HepG2 (cell line): ENCODE measurements at regions not wholly inside any gene's neighbourhood (a gene's known extent, or its start where the extent isn't known, plus 50 kb on each side); places are given as distances from the start of the nearest gene placed in this dataset.

ENCODE experiments used
- CBX5 ChIP-seq: sonication (generic); formaldehyde crosslinking; IDR thresholded peaks from 2 replicates; pipeline ENCODE4 v1.4.0; 2020; ENCODE audit warnings: missing genetic modification reagents, borderline replicate concordance
- CC2D1A ChIP-seq: sonication (generic); formaldehyde crosslinking; IDR thresholded peaks from 2 replicates; pipeline ENCODE4 v1.8.1; 2023; ENCODE audit warnings: mild to moderate bottlenecking, missing genetic modification reagents
- CTCF ChIP-seq: sonication (generic); formaldehyde crosslinking; IDR thresholded peaks from 2 replicates; pipeline ENCODE4 v1.5.0; 2020; ENCODE audit warnings: mild to moderate bottlenecking, missing genetic modification reagents, moderate library complexity
- JUND ChIP-seq: sonication (generic); formaldehyde crosslinking; IDR thresholded peaks from 2 replicates; pipeline ENCODE4 v1.8.0; 2022; ENCODE audit warnings: mild to moderate bottlenecking, missing genetic modification reagents
- MAFK ChIP-seq, 2 experiments: IDR thresholded peaks in 1 of 2; conservative IDR thresholded peaks in 1 of 2; 2 replicates each; pipeline ENCODE4 v1.6.1; 2011; ENCODE audit warnings: improper control_type of control experiment in 2 of 2, low read length in 2 of 2
- MEIS1 ChIP-seq: sonication (generic); formaldehyde crosslinking; IDR thresholded peaks from 2 replicates; pipeline ENCODE4 v1.9.0; 2021; ENCODE audit warnings: mild to moderate bottlenecking, missing genetic modification reagents, moderate library complexity, borderline replicate concordance
- NFIC ChIP-seq: IDR thresholded peaks from 2 replicates; pipeline ENCODE4 v1.6.1; 2012; ENCODE audit warnings: mild to moderate bottlenecking, low read length, inconsistent platforms
- POLR2A ChIP-seq, 2 experiments: IDR thresholded peaks; 2 replicates each; pipeline ENCODE4 v1.6.1; 2011; ENCODE audit warnings: low read depth in 2 of 2, low read length in 2 of 2, mild to moderate bottlenecking in 1 of 2, moderate library complexity in 1 of 2; ENCODE audit not compliant: insufficient read depth in 1 of 2
- RNF219 ChIP-seq: sonication (generic); formaldehyde crosslinking; IDR thresholded peaks from 2 replicates; pipeline ENCODE4 v1.5.0; 2020; ENCODE audit warnings: mild to moderate bottlenecking, missing genetic modification reagents
- SMARCE1 ChIP-seq: fragments of 450-650 bp; IDR thresholded peaks from 2 replicates; pipeline ENCODE4 v1.6.1; 2017; ENCODE audit warnings: borderline replicate concordance
- ZNF232 ChIP-seq: sonication (generic); formaldehyde crosslinking; IDR thresholded peaks from 2 replicates; pipeline ENCODE4 v1.4.0; 2020; ENCODE audit warnings: missing genetic modification reagents, borderline replicate concordance
- ZNF253 ChIP-seq: sonication (generic); formaldehyde crosslinking; IDR thresholded peaks from 2 replicates; pipeline ENCODE4 v1.8.0; 2022; ENCODE audit warnings: mild to moderate bottlenecking, missing genetic modification reagents, borderline replicate concordance
- ZNF709 ChIP-seq: sonication (generic); formaldehyde crosslinking; IDR thresholded peaks from 2 replicates; pipeline ENCODE4 v1.5.0; 2020; ENCODE audit warnings: mild to moderate bottlenecking, missing genetic modification reagents

GRCh38 chr9:78884611-78885150 is 587.8 kb downstream of the PSAT1 start:
- TF ChIP-seq CBX5 (CRISPR knock-in tag) (no peak), ZNF232 (CRISPR knock-in tag) (no peak), ZNF709 (CRISPR knock-in tag) (no peak), SMARCE1 (no peak), ZNF253 (CRISPR knock-in tag) (no peak), POLR2A (IDR thresholded peaks at IDR 0.05; ENCODE audit: insufficient read depth in 1 of 2, low read depth in 2 of 2, low read length in 2 of 2) (no peak), CTCF (CRISPR knock-in tag) (no peak), CC2D1A (no peak), JUND (CRISPR knock-in tag) (no peak), MAFK (conservative IDR thresholded peaks at IDR 0.05 in 1 of 2, IDR thresholded peaks at IDR 0.05 in 1 of 2; ENCODE audit: low read length in 2 of 2) (no peak), MEIS1 (CRISPR knock-in tag) (no peak), RNF219 (CRISPR knock-in tag) (no peak), NFIC (no peak)
